SK-N-SH treated with all-trans-retinoic acid at 6 μM for 48 hours (cell line): ENCODE measurements at regions not wholly inside any gene's neighbourhood (a gene's known extent, or its start where the extent isn't known, plus 50 kb on each side); places are given as distances from the start of the nearest gene placed in this dataset.

Experiments
- ATAC-seq: fragments of 200-7000 bp; cut with Tn5 transposase; 3 replicates; pipeline ENCODE4 v1.9.1; 2020; ENCODE audit warnings: mild to moderate bottlenecking, moderate library complexity
- BACH2 ChIP-seq: fragments of 250-450 bp; sonication (Bioruptor Pico); IDR thresholded peaks from 2 replicates; pipeline ENCODE4 v1.9.0; 2021; ENCODE audit warnings: mild to moderate bottlenecking, borderline replicate concordance
- CREB5 ChIP-seq: fragments of 250-450 bp; sonication (Bioruptor Pico); IDR thresholded peaks from 2 replicates; pipeline ENCODE4 v1.5.1; 2020; ENCODE audit warnings: low read depth, mild to moderate bottlenecking, moderate library complexity
- CSDC2 ChIP-seq: fragments of 250-450 bp; sonication (Bioruptor Pico); IDR thresholded peaks from 2 replicates; pipeline ENCODE4 v1.5.0; 2020; ENCODE audit warnings: mild to moderate bottlenecking, moderate library complexity
- ESRRG ChIP-seq: fragments of 250-450 bp; sonication (Bioruptor Pico); IDR thresholded peaks from 2 replicates; pipeline ENCODE4 v1.6.1; 2021; ENCODE audit warnings: mild to moderate bottlenecking
- GLIS3 ChIP-seq: fragments of 250-450 bp; sonication (Bioruptor Pico); IDR thresholded peaks from 2 replicates; pipeline ENCODE4 v1.5.0; 2020; ENCODE audit warnings: mild to moderate bottlenecking, moderate library complexity
- ISL1 ChIP-seq: fragments of 250-450 bp; sonication (Bioruptor Pico); IDR thresholded peaks from 2 replicates; pipeline ENCODE4 v2.1.2; 2022; ENCODE audit warnings: mild to moderate bottlenecking, moderate library complexity
- OSR1 ChIP-seq: fragments of 250-450 bp; sonication (Bioruptor Pico); IDR thresholded peaks from 2 replicates; pipeline ENCODE4 v1.8.0; 2022; ENCODE audit warnings: moderate library complexity, mild to moderate bottlenecking, inconsistent platforms
- PATZ1 ChIP-seq: fragments of 250-450 bp; sonication (Bioruptor Pico); IDR thresholded peaks from 2 replicates; pipeline ENCODE4 v1.8.0; 2020; ENCODE audit warnings: mild to moderate bottlenecking, moderate library complexity, borderline replicate concordance
- PPARA ChIP-seq: fragments of 250-450 bp; sonication (Bioruptor Pico); IDR thresholded peaks from 2 replicates; pipeline ENCODE4 v1.5.0; 2020; ENCODE audit warnings: mild to moderate bottlenecking, borderline replicate concordance
- RARB ChIP-seq: fragments of 250-450 bp; sonication (Bioruptor Pico); IDR thresholded peaks from 2 replicates; pipeline ENCODE4 v1.8.0; 2021; ENCODE audit warnings: mild to moderate bottlenecking, moderate library complexity
- SNAI2 ChIP-seq: fragments of 250-450 bp; sonication (Bioruptor Pico); IDR thresholded peaks from 2 replicates; pipeline ENCODE4 v1.5.0; 2020; ENCODE audit warnings: mild to moderate bottlenecking, moderate library complexity
- TCF4 ChIP-seq: fragments of 250-450 bp; sonication (Bioruptor Pico); IDR thresholded peaks from 2 replicates; pipeline ENCODE4 v1.8.0; 2021; ENCODE audit warnings: mild to moderate bottlenecking, moderate library complexity, borderline replicate concordance
- TOX ChIP-seq: fragments of 250-450 bp; sonication (Bioruptor Pico); IDR thresholded peaks from 2 replicates; pipeline ENCODE4 v1.8.0; 2021; ENCODE audit warnings: mild to moderate bottlenecking, moderate library complexity, borderline replicate concordance
- TSHZ2 ChIP-seq: fragments of 250-450 bp; sonication (Bioruptor Pico); IDR thresholded peaks from 2 replicates; pipeline ENCODE4 v1.5.0; 2020; ENCODE audit warnings: mild to moderate bottlenecking, moderate library complexity
- ZC3H10 ChIP-seq: fragments of 250-450 bp; sonication (Bioruptor Pico); IDR thresholded peaks from 2 replicates; pipeline ENCODE4 v1.5.1; 2021; ENCODE audit warnings: mild to moderate bottlenecking, moderate library complexity
- ZFP3 ChIP-seq: fragments of 250-450 bp; sonication (Bioruptor Pico); IDR thresholded peaks from 2 replicates; pipeline ENCODE4 v1.5.0; 2020; ENCODE audit warnings: mild to moderate bottlenecking, moderate library complexity
- ZFP30 ChIP-seq: fragments of 450-650 bp; formaldehyde crosslinking; IDR thresholded peaks from 2 replicates; pipeline ENCODE4 v1.5.0; 2022; ENCODE audit warnings: mild to moderate bottlenecking, moderate library complexity
- ZNF70 ChIP-seq: fragments of 450-650 bp; formaldehyde crosslinking; IDR thresholded peaks from 2 replicates; pipeline ENCODE4 v1.5.0; 2020; ENCODE audit warnings: mild to moderate bottlenecking, moderate library complexity
- ZNF8 ChIP-seq: fragments of 450-650 bp; formaldehyde crosslinking; IDR thresholded peaks from 2 replicates; pipeline ENCODE4 v1.5.0; 2020; ENCODE audit warnings: mild to moderate bottlenecking, moderate library complexity
- TF ChIP-seq, protein P1 (sequence below): fragments of 250-450 bp; sonication (Bioruptor Pico); IDR thresholded peaks from 2 replicates; pipeline ENCODE4 v1.5.1; 2021; ENCODE audit warnings: mild to moderate bottlenecking, moderate library complexity
- TF ChIP-seq, protein P2 (sequence below): fragments of 250-450 bp; sonication (Bioruptor Pico); IDR thresholded peaks from 2 replicates; pipeline ENCODE4 v1.8.0; 2021; ENCODE audit warnings: low read depth, mild to moderate bottlenecking, moderate library complexity, borderline replicate concordance

DNA sequence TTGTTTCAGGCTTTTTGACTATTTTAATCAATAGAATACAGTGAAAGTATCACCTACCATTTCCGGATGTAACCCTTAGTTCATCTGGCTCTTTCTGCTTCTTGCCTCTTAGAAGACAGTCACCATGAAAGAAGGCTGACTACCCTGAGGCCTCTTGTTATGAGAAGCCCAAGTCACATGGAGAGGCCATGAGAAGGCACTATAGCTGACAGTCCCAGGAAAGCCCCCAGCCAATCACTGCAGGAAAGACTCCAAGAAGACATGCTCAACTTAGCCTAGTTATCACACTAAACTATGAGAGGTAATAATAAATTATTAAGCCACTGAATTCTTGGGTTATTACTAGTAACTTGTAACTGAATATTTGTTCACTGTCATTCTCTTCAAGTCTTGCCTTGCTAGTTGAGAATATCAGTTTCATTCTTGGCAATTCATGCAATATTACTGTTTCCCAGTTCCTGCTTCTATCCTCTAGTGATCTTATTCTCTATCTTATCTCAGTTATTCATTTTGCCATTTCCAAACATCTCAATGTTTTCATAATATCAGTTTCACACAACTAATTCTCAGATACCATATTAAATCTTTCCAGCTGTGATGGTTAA lies 57.1 kb upstream of the GUCY1A1 start:
- TF ChIP-seq CREB5 (CRISPR knock-in tag): no peak
- no peak for TF ChIP-seq ZNF8 (CRISPR knock-in tag)
- TF ChIP-seq, protein P1, sequence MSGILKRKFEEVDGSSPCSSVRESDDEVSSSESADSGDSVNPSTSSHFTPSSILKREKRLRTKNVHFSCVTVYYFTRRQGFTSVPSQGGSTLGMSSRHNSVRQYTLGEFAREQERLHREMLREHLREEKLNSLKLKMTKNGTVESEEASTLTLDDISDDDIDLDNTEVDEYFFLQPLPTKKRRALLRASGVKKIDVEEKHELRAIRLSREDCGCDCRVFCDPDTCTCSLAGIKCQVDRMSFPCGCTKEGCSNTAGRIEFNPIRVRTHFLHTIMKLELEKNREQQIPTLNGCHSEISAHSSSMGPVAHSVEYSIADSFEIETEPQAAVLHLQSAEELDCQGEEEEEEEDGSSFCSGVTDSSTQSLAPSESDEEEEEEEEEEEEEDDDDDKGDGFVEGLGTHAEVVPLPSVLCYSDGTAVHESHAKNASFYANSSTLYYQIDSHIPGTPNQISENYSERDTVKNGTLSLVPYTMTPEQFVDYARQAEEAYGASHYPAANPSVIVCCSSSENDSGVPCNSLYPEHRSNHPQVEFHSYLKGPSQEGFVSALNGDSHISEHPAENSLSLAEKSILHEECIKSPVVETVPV (CRISPR knock-in tag): no peak
- no peak for TF ChIP-seq ZFP30
- TF ChIP-seq ISL1 (CRISPR knock-in tag): no peak
- TF ChIP-seq TCF4 (CRISPR knock-in tag): no peak
- no peak for TF ChIP-seq ZC3H10 (CRISPR knock-in tag)
- no peak for TF ChIP-seq ZFP3 (CRISPR knock-in tag)
- TF ChIP-seq SNAI2 (CRISPR knock-in tag): no peak
- TF ChIP-seq RARB (CRISPR knock-in tag): no peak
- TF ChIP-seq TSHZ2: no peak
- no peak for ATAC-seq

DNA sequence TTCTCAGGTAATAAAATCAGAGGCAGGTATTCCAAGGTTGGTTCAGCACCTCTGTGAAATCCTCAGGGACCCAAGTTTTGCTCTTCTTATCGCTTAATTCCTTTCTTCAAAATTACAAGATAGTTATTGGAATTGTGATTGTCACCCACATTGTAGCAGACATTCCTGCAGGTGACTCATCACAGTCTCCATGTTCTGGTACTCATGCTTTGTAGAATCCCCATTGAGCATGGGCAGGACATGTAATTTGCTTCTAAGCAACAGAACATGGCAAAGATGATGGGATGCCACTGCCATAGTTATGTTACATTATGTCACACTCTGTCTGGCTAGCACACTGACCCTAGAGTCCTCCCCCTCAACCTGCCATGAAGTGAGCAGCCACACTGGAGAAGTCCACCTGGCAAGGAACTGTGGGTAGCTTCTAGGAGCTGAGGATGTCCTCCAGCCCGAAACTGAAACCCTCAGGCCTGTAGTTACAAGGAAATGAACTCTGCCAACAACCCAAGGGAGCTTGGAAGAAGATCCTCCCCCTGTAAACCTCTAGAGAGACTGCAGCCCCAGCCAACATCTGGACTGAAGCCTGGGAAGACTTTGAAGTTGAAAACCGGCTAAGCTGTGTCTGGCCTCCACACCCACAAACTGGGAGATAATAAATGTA lies 58.3 kb upstream of the GUCY1A1 start:
- no peak for TF ChIP-seq TSHZ2
- no peak for TF ChIP-seq ZFP30
- no peak for TF ChIP-seq ESRRG (CRISPR knock-in tag)
- no peak for TF ChIP-seq TOX
- no peak for TF ChIP-seq BACH2
- TF ChIP-seq PATZ1 (CRISPR knock-in tag): no peak
- TF ChIP-seq CSDC2 (CRISPR knock-in tag): no peak
- TF ChIP-seq ZNF8 (CRISPR knock-in tag): no peak
- TF ChIP-seq, protein P2, sequence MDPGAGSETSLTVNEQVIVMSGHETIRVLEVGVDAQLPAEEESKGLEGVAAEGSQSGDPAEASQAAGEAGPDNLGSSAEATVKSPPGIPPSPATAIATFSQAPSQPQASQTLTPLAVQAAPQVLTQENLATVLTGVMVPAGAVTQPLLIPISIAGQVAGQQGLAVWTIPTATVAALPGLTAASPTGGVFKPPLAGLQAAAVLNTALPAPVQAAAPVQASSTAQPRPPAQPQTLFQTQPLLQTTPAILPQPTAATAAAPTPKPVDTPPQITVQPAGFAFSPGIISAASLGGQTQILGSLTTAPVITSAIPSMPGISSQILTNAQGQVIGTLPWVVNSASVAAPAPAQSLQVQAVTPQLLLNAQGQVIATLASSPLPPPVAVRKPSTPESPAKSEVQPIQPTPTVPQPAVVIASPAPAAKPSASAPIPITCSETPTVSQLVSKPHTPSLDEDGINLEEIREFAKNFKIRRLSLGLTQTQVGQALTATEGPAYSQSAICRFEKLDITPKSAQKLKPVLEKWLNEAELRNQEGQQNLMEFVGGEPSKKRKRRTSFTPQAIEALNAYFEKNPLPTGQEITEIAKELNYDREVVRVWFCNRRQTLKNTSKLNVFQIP (CRISPR knock-in tag): no peak
- TF ChIP-seq OSR1: no peak
- TF ChIP-seq TCF4 (CRISPR knock-in tag): no peak
- TF ChIP-seq GLIS3 (CRISPR knock-in tag): no peak
- TF ChIP-seq, protein P1 (CRISPR knock-in tag): no peak
- TF ChIP-seq ISL1 (CRISPR knock-in tag): no peak
- no peak for TF ChIP-seq ZFP3 (CRISPR knock-in tag)
- TF ChIP-seq PPARA (CRISPR knock-in tag): no peak
- TF ChIP-seq ZC3H10 (CRISPR knock-in tag): no peak
- TF ChIP-seq CREB5 (CRISPR knock-in tag): no peak
- TF ChIP-seq ZNF70 (CRISPR knock-in tag): no peak
- no peak for ATAC-seq
